ENCODE measurements at regions not wholly inside any gene's neighbourhood (a gene's known extent, or its start where the extent isn't known, plus 50 kb on each side); places are given as distances from the start of the nearest gene placed in this dataset.
"Not testable (repeated sequence)": the region's sequence is repeated elsewhere in the genome, so short reads cannot be mapped to it uniquely, and the experiment has no call there.

DNA sequence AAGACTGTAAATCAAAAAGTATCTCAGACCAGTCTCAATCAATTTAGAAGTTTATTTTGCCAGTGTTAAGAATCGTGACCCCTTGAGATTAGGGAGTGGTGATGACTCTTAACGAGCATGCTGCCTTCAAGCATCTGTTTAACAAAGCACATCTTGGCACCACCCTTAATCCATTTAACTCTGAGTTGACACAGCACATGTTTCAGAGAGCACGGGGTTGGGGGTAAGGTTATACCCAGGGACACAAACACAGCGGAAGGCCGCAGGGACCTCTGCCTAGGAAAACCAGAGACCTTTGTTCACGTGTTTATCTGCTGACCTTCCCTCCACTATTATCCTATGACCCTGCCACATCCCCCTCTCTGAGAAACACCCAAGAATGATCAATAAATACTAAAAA is 645.8 kb downstream of the FRK start:
- not testable (repeated sequence) for DNase-seq

DNA sequence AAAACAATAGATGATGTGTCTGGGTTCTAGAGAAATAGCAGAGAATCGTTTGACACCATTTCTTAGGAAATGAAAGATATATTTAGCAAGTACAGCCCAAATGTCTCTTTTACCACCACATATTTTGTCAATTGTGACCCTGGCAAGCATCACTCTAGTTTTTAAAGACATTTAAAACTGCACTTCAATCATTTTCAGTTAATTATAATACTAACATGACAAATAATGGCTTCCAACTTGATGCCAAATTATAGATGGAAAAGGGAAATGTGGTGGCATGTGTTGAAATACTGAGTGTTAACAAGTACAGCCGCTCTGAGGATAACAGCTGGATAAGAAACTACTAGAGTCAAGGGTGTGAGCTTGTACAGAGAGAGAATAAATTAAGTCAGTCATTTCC is 648.9 kb downstream of the FRK start:
- no peak for DNase-seq

DNA sequence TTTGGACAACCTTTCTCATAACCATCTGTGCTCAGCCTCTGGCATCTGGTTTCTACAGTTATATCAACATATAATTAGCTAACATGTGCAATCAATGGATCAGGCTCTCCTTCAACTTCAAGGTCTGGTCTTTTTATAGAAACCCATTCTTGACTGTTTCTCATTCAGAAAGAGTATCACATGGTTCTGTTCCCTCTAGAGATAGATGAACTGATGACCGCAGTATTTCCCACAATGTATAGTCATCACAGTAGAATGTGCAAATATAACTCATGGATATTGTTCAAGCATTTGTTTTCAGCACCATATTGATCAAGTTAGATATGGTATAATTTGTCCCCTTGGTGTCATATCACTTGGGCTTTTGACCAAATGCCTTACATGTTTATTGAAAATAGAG is 656.2 kb downstream of the FRK start:
- no peak for DNase-seq

DNA sequence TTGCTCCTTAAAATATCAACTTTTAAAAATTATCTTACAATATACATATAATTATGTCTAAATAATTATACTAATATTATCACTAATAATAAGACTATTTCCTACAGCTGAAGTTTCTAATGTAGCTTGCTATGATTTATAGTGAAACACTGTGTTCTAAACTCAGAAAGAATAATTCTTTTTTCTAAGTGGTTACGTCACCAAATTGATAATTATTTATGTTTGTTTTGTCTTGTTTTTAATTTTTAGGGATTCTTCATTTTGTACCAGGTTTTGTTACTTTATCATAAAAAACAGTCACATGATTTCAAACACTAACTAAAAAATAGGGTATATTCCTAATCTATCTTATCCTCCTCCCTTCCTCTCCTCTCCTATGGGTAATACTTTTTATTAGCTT is 662.1 kb downstream of the FRK start:
- DNase-seq: no peak

DNA sequence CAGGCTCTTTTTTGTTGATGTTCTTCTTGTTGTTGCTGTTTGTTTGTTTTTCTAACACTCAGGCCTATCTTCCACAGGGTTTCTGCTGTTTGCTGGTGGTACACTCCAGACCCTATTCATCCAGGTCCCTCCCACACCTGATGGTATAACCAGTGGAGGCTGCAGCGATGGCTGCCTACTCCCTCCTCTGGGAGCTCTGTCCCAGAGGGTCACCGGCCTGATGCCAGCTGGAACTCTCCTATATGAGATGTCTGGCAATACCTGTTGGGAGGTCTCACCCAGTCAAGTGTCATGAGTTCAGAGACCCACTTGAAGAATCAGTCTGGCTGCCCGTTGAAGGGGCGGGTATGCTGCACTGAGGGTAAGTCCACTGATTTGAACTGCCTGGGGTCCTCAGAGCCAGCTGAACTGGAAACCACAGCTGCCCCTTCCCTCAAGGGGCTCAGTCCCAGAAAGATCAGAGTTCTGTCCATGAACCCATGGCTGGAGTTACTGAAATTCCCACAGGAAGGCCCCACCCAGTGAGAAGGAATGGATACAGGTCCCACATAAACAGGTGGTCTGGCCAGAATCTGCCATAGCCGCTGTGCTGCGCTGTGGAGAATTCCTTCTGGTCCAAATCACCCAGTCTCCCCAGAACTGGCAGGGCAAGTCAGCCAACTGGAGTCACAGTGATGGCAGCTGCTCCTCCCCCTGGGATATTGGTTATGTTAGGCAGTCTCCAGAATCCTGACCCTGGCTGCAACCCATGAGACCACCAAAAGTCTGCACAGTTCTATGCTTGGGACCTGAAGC is 664.4 kb downstream of the FRK start:
- no peak for DNase-seq

DNA sequence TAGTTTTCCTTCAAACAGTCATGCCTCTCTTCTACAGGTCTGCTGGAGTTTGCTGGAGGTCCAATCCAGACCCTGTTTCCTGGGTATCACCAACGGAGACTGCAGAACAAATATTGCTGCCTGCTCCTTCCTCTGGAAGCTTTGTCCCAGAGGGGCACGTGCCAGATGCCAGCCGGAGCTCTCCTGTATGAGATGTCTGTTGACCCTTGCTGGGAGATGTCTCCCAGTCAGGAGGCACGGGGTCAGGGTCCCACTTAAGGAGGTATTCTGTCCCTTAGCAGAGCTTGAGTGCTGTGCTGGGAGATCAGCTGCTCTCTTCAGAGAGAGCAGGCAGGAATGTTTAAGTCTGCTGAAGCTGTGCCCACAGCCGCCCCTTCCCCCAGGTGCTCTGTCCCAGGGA is 666.9 kb downstream of the FRK start:
- DNase-seq: no peak

DNA sequence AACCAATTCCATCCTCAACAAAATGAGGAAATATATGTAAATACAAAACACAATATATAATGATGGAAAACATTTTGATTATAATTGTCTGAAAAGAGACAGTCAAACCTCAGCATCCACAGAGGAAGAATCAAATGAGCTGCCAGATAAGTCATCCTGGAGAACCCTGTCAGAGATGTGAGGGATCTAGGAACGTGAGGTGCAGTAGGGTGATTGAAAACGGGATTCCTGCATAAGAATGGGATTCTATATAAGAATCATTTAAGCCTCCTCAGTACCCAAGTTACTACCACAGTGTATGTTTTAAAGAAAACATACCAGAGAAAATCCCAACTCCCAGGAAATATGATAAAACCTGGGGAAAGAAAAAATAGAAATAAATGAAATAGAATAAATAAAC is 690.5 kb downstream of the FRK start:
- DNase-seq: no peak

DNA sequence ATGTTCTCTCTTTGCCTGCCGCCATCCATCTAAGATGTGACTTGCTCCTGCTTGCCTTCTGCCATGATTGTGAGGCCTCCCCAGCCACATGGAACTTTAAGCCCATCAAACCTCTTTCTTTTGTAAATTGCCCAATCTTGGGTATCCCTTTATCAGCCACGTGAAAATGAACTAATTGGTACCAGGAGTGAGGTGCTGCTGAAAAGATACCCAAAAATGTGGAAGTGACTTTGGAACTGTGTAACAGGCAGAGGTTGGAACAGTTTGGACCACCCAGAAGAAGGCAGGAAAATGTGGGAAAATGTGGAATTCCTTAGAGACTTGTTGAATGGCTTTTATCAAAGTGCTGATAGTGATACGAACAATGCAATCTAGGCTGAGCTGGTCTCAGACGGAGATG is 694.9 kb downstream of the FRK start:
- DNase-seq: no peak

DNA sequence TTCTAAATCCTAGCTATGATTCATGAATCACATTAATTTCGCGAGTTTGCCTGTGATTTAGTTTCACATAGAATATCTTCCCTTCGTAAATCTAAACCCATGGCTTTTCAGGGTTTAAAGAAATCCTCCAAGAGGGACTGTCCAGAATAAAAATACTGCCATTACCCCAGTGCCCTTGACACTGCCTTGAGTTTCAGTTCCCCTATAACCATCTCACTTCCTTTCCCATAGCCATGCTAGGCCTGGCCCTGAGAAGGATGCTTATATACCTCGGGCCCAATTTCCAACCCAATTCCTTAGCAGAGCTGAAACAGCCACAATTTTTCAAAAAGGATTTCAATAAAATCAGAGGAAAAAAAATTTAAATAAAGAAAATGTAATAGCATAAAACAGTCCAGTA is 697.3 kb downstream of the FRK start:
- DNase-seq: no peak

DNA sequence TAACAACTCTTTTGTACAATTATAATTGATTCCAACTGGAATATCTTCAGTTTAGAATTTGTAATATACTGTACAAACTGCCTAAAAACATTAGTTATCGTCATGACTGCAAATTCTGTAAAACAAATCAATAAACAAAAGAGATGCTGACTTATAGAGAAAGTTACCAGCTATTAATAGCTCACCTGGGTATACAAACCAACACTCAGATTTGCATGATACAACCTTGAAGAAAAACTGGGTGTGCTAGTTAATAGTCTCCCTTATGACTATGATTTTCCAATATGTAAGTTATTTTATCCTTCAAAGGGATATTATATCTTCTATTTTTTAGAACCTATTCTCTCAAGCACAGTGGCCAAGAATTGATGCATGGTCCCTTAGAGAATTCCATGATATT is 698.5 kb downstream of the FRK start:
- DNase-seq: no peak

DNA sequence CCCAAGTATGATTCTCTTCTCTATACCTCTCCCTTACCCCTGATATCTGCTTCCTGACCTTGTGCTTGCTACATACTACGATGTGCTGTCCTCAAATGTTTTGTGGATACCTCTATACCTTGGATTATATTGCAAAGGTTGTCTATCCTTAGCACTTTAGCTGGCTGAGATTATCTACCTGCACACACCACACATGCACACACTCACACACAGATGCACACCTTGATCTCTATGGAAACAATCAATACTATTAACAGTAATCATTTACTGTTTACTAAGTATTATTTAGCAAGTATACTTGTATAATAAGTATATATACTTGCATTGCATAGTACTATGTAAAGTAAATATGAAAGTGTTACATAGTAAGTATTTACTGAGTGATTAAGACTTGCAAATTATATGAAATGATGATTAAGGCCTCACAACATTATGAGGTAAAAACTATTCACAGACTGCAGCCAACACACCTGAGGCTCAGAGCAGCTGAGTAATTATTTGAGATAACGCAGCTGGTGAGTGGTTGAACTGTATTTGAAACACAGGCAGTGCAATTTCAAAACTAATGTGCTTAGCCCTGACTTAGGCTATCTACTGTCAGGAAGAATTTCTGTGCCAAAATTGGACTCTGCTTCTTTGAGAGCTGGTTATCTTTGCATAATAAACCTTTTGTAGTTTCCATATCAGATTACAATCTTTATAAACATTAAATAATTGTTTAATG is 699.9 kb downstream of the FRK start:
- DNase-seq: no peak

DNA sequence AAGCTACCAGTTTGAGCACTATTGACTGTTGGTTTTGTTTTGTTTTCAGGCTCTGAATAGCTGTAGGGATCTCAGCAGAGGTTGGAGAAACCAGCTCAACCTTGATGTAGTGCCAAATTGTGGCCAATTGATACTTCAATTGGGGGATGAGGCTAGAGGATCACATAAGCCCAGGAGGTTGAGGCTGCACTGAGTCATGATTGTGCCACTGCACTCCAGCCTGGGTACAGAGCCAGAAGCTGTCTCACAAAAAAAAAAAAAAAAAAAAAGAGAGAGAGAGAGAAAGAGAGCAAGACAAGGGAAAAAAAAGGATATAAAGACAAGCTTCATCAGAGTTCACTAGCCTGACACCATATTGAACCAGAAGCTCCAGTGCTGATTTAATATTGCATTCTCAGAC is 702.1 kb downstream of the FRK start:
- no peak for DNase-seq

DNA sequence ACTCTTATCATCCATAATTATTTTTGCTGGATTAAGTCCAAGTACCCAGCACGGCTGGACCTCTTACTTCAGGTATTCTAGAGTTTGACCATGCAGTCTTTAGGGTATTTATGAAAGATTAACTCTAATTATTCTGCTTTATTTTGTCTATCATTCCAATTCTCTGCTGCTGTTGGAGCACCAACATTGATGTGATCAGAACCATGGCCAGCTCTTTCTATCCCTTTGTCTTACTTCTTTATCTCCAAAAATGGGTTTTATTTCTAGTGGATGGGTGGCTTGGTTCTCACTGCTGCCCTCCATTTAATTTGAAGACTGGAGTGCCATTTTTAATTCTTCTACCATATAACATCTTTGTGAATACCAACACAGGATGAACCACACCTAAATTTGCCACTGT is 704.3 kb downstream of the FRK start:
- DNase-seq: no peak

DNA sequence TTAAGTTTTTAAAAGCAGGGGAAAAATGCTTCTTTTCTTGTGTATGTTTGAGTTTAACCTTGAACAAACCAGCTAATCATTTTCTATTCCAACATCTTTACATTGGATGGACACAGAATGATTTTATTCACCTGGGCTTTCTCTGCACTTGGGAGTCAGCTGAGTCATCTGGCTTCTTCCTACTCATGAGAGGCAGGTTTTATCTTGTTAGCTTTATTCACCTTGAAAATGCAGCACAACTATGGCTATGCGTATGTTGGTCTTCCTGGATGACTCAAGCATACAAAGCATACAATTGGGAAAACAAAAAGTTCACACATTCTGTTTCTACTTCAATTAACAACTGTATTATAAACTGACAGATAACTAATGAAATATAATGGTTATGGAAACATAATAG is 737.7 kb downstream of the FRK start:
- no peak for DNase-seq

DNA sequence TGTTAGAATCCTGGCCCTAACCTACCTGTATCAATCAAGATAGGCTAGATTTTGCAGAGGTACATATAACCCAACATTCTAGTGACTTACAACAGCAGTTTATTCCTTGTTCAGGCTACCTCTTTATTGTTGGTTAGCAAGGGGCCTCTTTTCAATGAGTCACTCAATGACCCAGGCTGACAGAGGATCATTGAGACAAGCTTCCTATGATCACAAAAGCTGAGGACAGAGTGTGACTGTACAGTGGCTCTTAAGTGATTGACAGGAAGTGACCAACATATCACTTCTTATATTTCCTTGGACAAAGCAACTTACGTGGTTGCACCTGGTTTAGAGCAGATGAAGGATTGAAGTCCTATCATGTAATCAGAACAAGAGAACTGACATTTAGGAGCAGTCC is 740.9 kb downstream of the FRK start:
- no peak for DNase-seq

DNA sequence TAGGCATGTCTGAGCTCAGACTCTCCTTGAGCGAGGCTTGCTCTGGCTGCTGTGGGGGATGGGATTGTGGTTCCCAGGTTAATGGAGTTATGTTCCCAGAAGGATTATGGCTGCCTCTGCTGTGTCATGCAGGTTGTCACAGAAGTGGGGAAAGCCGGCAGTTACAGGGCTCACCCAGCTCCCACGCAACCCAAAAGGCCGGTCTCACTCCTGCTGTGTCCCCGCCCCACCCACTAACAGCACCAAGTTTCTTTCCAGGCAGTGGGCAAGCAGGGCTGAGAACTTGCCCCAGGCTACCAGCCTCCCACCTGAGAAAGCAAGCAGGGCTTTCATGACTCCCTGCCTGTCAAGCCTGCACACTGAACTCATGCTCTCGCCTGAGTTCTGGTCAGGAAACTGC is 750.5 kb downstream of the FRK start:
- DNase-seq: no peak

DNA sequence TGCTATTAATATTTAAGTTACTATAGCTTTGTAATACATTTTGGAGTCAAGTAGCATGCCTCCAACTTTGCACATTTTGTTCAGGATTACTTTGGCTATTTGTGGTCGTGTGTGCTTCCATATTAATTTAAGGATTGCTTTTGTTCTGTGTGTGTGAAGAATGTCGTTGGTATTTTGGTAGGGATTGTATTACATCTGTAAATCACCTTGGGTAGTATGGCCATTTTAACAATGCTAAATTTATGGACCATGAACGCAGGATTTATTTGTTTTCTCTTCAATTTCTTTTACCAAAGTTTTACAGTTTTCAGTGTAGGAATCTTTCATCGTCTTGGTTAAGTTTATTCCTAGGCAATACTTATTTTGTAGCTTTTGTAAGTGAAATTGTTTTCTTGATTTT is 758.0 kb downstream of the FRK start:
- DNase-seq: no peak

DNA sequence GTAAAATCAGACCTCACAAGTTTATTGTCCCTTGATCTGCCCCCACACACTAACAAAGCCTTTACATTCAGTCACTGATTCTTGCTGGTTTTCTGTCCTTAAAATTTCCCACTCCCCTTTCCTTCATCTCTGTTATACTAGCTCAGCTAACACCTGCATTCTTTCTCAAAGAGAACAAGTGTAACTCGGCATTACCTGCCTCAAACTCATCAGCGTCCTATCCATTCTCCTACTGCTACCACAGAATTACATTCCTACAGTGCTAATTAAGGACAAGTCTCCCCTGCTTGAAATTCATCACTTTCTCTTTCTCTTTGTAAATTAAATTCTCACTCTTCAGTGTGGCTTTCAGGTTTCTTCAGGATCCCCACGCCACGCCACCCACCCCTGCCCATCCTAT is 773.2 kb downstream of the FRK start:
- no peak for DNase-seq

DNA sequence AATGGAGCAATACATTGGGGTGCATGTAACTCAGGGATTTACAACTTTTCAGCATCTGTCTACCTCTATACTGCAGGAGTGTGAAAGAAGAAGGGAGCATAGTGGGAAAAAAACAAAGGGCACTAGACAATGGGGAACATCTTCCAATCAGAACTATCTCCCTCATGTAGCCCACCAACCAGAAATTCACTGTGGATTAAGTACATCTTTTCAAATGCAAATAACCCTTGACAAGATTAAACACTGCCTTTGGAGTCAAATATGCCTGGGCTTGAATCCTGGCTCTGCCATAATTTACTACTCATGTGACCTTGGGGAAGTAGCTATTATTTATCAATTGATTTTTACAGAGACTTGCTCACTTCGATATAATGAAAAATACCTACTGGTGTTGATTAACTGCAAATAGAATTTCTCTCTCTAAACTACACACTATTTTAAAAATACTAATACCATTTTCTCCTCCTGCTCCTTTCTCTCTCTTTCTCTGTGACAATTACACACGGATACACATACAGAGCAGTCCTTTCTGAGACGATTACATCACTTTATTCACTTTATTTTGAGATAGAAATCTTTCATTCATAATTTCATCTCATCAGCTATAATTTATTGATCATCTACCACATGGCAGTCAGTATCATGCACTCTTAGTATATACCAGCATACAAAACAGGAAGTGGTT is 783.7 kb downstream of the FRK start:
- DNase-seq: no peak

DNA sequence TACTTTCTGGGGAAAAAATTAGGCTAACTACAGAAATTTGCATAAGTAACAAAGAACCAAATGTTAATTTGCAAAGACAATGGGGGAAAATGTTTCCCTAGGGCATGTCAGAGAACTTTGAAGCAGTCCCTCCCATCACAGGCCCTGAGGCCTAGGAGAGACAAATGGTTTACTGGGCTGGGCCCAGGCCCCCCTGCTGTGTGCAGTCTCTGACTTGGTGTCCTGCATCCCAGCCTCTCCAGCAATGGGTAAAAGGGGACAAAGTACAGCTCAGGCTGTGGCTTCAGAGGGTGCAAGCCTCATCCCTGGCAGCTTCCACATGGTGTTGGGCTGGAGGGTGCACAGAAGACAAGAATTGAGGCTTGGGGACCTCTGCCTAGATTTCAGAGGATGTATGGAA is 788.4 kb downstream of the FRK start:
- DNase-seq: no peak

DNA sequence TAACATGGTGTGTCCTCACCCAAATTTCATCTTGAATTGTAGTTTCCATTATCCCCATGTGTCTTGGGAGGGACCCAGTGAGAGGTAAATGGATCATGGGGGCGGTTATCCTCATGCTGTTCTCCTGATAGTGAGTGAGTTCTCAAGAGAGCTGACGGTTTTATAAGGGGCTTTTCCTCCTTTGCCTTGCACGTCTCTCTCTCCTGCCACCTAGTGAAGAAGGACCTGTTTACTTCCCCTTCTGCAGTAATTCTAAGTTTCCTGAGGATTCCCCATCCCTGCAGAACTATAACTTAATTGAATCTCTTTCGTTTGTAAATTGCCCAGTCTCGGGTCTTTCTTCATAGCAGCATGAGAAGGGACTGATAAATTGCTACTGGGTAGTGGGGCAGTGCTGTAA is 789.3 kb downstream of the FRK start:
- DNase-seq: peak; percentile 25

DNA sequence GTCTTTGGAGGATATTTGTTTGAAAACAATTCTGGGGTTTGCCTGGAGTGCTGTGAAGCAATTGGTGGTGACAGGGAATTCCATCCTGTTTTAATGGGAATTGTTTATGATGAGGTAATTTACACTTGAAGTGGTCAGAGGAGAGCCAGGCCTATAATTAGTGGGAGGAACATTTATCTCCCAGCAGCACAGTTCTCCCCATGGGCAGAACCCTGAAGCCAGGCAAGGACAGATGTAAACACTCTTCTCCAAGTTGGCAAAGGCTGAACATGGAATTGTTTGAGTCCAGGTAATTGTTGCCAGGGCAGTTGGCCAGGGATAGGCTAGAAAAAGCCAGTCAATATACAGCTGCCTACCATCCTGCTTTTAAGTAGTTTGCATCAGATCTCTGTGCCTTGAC is 789.7 kb downstream of the FRK start:
- DNase-seq: peak; percentile 60

DNA sequence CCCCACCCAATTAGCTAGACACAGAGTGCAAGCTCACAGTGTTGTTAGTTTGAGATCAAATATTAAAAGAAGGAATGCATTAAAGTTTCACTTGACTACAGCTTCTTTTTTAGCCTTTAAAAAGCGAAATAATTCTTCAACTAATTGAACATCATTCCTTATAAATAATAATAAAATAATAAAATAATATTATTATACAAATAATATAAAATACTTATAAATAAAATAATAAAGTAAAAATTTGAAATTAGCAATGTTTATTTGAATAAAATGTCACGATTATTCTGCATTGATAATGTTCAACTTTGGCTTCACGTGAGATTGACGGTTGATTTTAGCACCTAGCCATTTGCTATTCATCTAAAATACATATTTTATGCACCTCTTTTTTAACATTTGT is 819.3 kb downstream of the FRK start:
- DNase-seq: no peak

DNA sequence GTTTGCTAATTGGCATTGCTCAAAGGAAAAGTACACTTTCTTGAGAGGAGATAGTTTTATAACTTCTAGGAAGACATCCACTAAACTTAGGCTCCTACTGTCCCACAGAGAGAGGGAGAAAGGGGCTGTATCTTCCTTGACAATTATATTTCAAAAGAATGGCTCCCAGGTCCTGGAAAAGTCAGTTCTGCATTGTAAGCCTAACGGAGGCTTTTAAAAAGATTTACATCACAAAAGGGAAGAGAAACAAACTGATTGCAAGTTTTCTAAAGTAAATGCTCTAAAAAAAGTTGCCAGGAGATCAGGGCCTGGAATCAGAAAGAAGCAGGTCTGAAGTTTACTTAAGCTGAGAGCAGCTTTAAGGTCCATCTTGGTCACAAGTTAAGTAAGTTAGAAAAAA is 839.5 kb downstream of the FRK start:
- DNase-seq: no peak

All from tongue (tissue), 1 donor.